Central memory CD8-positive, alpha-beta T cell (primary cell): ENCODE measurements at regions not wholly inside any gene's neighbourhood (a gene's known extent, or its start where the extent isn't known, plus 50 kb on each side); places are given as distances from the start of the nearest gene placed in this dataset.
"Not testable (repeated sequence)": the region's sequence is repeated elsewhere in the genome, so short reads cannot be mapped to it uniquely, and the experiment has no call there.

Experiments
- ATAC-seq: fragments of 150-1000 bp; cut with Tn5 transposase; replicated peaks from 2 replicates; pipeline ENCODE4 v1.10.0; 2022; ENCODE audit warnings: mild to moderate bottlenecking, moderate FRiP score, moderate number of reproducible peaks; ENCODE audit not compliant: poor library complexity, severe bottlenecking; ENCODE audit errors: extremely low read depth
- DNase-seq, 2 donors: peaks; one replicate each; pipeline ENCODE4 v3.0.0; 2021; ENCODE audit warnings: low spot score in 2 of 2
- H3K27ac Mint-ChIP-seq: one replicate; pipeline ENCODE4 v1.8.0; 2022; ENCODE audit warnings: low read depth, mild to moderate bottlenecking, moderate library complexity, mixed read lengths
- H3K27me3 Mint-ChIP-seq: one replicate; pipeline ENCODE4 v1.8.0; 2022; ENCODE audit warnings: mixed read lengths
- H3K36me3 Mint-ChIP-seq: one replicate; pipeline ENCODE4 v1.8.0; 2022; ENCODE audit warnings: mild to moderate bottlenecking, moderate library complexity, mixed read lengths; ENCODE audit not compliant: insufficient read depth
- H3K4me1 Mint-ChIP-seq: one replicate; pipeline ENCODE4 v1.8.0; 2022; ENCODE audit warnings: mixed read lengths
- H3K4me3 Mint-ChIP-seq: one replicate; pipeline ENCODE4 v1.8.0; 2022; ENCODE audit warnings: mild to moderate bottlenecking, moderate library complexity, mixed read lengths
- H3K9me3 Mint-ChIP-seq: one replicate; pipeline ENCODE4 v1.8.0; 2022; ENCODE audit warnings: mixed read lengths

DNA sequence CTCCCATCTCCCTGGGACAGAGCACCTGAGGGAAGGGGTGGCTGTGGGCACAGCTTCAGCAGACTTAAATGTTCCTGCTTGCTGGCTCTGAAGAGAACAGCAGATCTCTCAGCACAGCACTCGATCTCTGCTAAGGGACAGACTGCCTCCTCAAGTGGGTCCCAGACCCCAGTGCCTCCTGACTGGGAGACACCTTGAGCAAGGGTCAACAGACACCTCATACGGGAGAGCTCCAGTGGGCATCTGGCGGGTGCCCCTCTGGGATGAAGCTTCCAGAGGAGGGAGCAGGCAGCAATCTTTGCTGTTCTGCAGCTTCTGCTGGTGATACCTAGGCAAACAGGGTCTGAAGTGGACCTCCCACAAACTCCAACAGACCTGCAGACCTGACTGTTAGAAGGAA is 436.7 kb upstream of the CHRM2 start:
- not testable (repeated sequence) for H3K4me3 Mint-ChIP-seq, H3K36me3 Mint-ChIP-seq, ATAC-seq, DNase-seq, H3K4me1 Mint-ChIP-seq, H3K27ac Mint-ChIP-seq, H3K27me3 Mint-ChIP-seq
- peaks cover 14% of the 10 kb centered on the region for H3K9me3 Mint-ChIP-seq

DNA sequence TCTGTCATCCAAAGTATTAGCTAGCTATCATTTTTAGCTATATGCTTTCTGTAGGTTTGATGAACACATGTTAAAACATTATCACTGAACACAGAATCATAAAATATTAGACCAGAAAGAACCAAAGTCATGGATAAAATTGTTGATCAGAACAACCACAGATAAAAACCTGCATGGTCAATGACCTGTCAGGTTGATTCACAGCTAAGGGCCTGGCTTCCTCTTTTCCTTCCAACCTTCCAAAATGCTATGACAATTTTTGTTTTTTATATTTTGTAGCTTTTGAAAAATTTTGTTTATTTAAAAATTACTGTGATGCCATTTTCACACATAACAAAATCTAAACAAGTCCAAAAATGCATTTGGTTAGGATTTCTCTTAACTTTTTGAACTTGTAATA is 444.4 kb upstream of the CHRM2 start:
- ATAC-seq: no peak
- H3K4me1 Mint-ChIP-seq: no peaks in the 10 kb centered on the region
- no peak overlapping the region for H3K4me3 Mint-ChIP-seq
- no peak overlapping the region for H3K27ac Mint-ChIP-seq
- H3K27me3 Mint-ChIP-seq: no peaks in the 10 kb centered on the region
- H3K9me3 Mint-ChIP-seq: peaks cover 22% of the 10 kb centered on the region
- H3K36me3 Mint-ChIP-seq: no peaks in the 10 kb centered on the region
- no peak for DNase-seq

DNA sequence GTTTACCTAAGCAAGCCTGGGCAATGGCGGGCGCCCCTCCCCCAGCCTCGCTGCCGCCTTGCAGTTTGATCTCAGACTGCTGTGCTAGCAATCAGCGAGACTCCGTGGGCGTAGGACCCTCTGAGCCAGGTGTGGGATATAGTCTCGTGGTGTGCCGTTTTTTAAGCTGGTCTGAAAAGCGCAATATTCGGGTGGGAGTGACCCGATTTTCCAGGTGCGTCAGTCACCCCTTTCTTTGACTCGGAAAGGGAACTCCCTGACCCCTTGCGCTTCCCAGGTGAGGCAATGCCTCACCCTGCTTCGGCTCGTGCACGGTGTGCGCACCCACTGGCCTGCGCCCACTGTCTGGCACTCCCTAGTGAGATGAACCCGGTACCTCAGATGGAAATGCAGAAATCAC is 442.6 kb upstream of the MTPN start:
- DNase-seq, H3K27ac Mint-ChIP-seq, ATAC-seq, H3K4me3 Mint-ChIP-seq, H3K4me1 Mint-ChIP-seq, H3K27me3 Mint-ChIP-seq, H3K36me3 Mint-ChIP-seq: not testable (repeated sequence)
- peaks cover 12% of the 10 kb centered on the region for H3K9me3 Mint-ChIP-seq

DNA sequence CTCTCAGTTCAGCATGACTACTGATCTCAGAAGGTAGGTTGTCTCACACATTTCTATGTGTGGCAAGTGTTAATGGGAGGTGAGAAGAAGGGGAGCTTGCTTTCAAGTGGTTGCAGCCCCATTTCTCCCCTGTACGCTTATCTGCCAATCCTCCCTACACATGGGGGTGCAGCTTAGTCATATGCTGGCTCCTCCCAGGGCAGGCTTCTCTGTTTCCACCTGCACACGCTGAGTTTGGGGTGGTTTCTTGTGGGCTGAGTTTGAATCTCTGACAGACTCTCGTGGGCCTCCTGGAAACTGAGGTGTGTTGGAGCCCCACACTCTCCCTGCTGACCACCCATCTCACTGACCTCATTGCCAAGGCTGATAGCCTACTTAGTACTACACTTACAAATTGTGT is 435.8 kb upstream of the MTPN start:
- H3K4me3 Mint-ChIP-seq: no peak overlapping the region

DNA sequence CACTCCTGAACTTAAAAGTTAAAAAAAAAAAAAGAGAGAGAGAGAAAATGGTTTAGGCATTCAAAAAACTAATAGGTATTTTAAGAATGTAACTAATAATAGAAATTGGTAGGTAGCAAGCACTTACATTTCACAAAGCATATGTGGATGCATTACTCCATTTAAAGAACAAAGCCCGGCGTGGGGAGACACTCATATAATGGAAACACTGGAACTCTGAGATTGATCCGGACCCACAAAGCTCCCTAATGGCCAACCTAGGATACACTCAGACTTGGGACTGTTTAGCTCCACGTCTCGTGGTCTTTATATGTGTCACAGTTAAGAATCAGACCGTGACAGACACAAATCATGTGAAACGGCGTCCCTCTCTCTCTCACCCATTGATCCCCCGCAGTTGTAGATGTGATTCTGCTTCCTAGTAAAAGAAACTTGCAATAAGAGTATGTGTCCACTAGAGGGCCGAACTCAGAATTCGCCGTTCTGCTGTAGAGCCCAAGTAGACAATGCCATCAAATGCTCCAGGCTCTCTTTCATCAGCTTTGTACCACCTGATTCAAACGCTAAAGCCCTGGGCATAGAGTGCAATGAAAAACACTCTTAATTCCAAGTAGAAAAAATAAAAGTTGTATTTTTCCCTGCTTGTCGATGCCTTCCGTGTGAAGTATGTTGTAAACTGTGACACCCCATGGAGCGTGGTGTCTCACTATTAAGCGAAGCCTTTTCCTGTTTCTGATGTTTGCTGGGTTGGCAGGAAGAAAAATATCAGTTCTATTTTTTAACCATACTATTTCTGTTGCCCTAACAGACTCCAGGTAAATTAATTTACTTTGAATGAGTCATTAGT is 429.0 kb upstream of the MTPN start:
- no peak overlapping the region for H3K4me3 Mint-ChIP-seq
- ATAC-seq (peak; percentile 36), DNase-seq (no peak)
- H3K9me3 Mint-ChIP-seq: peaks cover 5% of the 10 kb centered on the region
- H3K27ac Mint-ChIP-seq: no peak overlapping the region
- no peaks in the 10 kb centered on the region for H3K4me1 Mint-ChIP-seq
- no peaks in the 10 kb centered on the region for H3K27me3 Mint-ChIP-seq
- no peaks in the 10 kb centered on the region for H3K36me3 Mint-ChIP-seq

More for the DNA sequence above, 435.8 kb upstream of the MTPN start:
- no peaks in the 10 kb centered on the region for H3K4me1 Mint-ChIP-seq
- ATAC-seq: no peak
- peaks cover 7% of the 10 kb centered on the region for H3K9me3 Mint-ChIP-seq
- no peak for DNase-seq
- H3K27ac Mint-ChIP-seq: no peak overlapping the region
- H3K27me3 Mint-ChIP-seq: no peaks in the 10 kb centered on the region
- no peaks in the 10 kb centered on the region for H3K36me3 Mint-ChIP-seq

DNA sequence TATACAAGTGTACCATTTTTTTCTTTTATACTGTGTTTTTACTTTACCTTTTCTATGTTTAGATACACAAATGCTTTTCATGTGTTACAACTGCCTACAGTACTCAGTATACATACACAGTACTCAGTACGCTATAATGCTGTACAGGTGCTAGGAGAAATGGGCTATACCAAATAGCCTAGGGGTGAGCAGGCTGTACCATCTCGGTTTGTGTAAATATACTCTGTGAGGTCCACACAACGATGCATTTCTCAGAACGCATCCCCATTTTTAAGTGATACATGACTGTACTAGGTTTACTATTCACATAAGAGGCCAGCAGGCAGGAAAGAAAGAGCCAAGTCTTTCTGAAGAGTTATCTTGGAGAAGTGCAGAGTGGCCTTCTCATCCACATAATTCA is 426.4 kb upstream of the MTPN start:
- Mint-ChIP-seq H3K27me3 (no peaks in the 10 kb centered on the region), H3K27ac (no peak overlapping the region), H3K36me3 (no peaks in the 10 kb centered on the region), H3K4me1 (no peaks in the 10 kb centered on the region), H3K9me3 (peaks cover 5% of the 10 kb centered on the region), H3K4me3 (no peak overlapping the region)
- ATAC-seq (no peak), DNase-seq (no peak)

DNA sequence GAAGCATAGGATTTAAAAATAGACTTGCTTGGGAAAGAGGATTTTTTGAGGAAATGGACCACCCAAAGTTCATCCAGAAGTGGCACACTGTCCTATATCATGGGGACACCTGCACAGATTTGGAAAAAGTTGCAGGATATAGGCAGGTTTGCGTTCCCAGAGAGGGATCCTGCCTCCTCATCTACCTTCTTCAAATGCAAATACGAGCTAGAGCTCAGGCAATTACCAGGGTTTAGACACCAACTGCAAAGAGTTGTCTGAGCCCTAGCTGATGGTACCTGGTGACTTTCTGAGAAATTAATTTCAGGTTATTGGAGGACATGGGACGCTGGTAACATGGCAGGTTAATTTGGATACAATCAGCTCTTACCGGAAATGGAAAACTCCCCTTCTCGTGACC is 423.7 kb upstream of the MTPN start:
- no peak for DNase-seq
- Mint-ChIP-seq H3K9me3 (peaks cover 8% of the 10 kb centered on the region), H3K36me3 (no peaks in the 10 kb centered on the region), H3K27ac (no peak overlapping the region), H3K4me3 (no peak overlapping the region), H3K27me3 (no peaks in the 10 kb centered on the region), H3K4me1 (no peaks in the 10 kb centered on the region)
- ATAC-seq: no peak

DNA sequence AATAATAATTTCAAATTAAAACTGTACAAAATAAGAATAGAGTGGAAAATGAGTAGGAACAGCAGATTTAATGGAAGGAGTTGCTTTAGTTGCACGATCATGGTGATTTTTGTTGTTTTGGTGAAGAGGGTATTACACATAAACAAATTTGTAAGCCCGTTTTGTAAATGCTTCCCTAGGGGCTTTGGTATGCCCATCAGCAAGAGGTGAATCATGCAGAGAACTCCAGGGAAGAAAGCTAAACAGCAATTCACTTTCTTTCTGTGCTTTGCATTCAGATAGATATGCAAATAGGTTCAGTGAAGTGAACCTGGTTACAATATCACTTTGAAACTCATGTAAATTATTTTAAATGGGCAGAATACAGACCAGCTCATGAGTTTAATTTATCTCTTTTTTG is 422.2 kb upstream of the MTPN start:
- Mint-ChIP-seq H3K4me3 (no peak overlapping the region), H3K27ac (no peak overlapping the region), H3K9me3 (peaks cover 11% of the 10 kb centered on the region), H3K27me3 (no peaks in the 10 kb centered on the region), H3K36me3 (peaks cover 2% of the 10 kb centered on the region), H3K4me1 (no peaks in the 10 kb centered on the region)
- ATAC-seq (no peak), DNase-seq (no peak)

DNA sequence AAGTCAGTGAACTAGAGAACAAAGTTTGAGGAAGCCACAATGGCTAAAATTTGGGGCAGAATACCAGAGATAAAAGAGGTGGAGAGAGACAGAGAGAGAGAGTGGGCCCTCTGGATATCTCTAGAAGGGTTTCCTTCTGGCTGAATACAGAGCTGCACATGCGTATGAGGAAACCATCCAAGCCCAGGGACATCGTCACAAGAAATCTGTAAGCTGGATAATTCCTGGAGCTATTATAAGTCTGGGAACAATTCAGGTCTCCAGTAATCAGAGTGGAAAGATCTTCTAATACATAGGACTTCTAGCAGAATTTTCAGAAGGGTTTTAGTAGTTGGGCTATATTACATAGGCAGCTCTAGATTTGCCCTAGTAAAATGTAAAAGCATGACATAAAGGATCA is 415.7 kb upstream of the MTPN start:
- no peak overlapping the region for H3K4me3 Mint-ChIP-seq

DNA sequence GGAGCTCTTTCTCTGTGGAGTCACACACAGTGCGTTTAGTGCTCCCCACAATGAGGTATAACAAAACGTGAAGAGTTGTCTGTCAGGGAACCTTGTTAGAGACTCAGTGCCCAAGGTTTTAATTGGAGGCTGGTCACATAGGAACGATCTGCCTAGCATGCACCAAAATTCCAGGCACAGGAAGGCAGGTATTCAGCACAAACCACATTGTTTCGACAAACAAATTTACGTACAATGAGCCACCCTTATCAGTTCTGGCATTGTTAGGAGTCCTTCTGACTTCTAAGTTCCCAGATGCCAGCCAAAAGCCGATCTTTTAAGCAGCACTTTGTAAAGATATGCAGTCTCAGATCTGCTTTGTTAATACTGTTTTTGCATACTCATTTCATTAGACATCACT is 414.2 kb upstream of the MTPN start:
- H3K9me3 Mint-ChIP-seq: peaks cover 6% of the 10 kb centered on the region
- DNase-seq: no peak
- H3K27ac Mint-ChIP-seq: no peak overlapping the region
- no peaks in the 10 kb centered on the region for H3K4me1 Mint-ChIP-seq
- H3K27me3 Mint-ChIP-seq: no peaks in the 10 kb centered on the region
- no peak overlapping the region for H3K4me3 Mint-ChIP-seq
- no peak for ATAC-seq
- H3K36me3 Mint-ChIP-seq: peaks cover 2% of the 10 kb centered on the region

More for the DNA sequence above, 415.7 kb upstream of the MTPN start:
- H3K9me3 Mint-ChIP-seq: peaks cover 6% of the 10 kb centered on the region
- ATAC-seq: no peak
- H3K27me3 Mint-ChIP-seq: no peaks in the 10 kb centered on the region
- H3K36me3 Mint-ChIP-seq: peaks cover 2% of the 10 kb centered on the region
- no peak for DNase-seq
- H3K27ac Mint-ChIP-seq: no peak overlapping the region
- no peaks in the 10 kb centered on the region for H3K4me1 Mint-ChIP-seq

DNA sequence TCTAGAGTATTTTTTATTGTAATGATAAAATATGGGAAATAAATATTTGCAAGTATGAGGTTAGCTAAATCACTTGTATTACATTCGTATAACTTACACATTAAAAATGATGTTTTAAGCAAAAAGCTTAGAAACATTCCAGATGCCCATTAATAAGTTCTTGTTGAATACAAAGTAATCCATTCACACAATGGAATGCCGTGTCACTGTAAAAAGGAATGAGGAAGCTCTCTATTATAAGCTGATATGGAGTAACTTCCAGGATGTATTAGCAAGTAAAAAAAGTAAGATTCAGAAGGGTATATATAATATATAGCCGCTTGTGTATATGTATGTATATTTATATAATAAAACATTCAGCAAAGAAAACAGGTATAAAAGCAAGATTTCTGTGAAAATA is 412.8 kb upstream of the MTPN start:
- DNase-seq: no peak
- no peak overlapping the region for H3K27ac Mint-ChIP-seq
- no peaks in the 10 kb centered on the region for H3K4me1 Mint-ChIP-seq
- H3K36me3 Mint-ChIP-seq: no peaks in the 10 kb centered on the region
- H3K4me3 Mint-ChIP-seq: no peak overlapping the region
- ATAC-seq: no peak
- H3K27me3 Mint-ChIP-seq: no peaks in the 10 kb centered on the region
- H3K9me3 Mint-ChIP-seq: no peaks in the 10 kb centered on the region

DNA sequence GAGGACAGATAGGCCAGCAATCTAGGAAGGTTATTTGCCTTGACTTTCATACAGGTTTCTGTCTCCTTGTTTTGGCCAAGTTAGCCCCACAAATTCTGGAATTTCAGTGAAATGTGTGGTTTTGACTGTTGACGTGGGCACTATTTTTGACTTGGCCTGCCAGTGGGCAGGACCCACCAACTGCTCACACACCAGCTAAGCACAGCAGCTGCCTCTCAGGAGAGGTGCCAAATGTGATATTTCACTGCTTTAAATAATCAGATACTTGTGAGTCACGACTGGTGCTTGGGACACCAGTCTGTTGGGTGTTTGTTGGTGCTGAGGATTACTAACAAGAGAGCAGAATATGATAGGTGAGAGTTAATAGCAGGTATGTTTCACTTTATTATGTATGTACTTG is 409.7 kb upstream of the MTPN start:
- no peak overlapping the region for H3K4me3 Mint-ChIP-seq
- peaks cover 8% of the 10 kb centered on the region for H3K9me3 Mint-ChIP-seq
- no peaks in the 10 kb centered on the region for H3K4me1 Mint-ChIP-seq
- no peaks in the 10 kb centered on the region for H3K27me3 Mint-ChIP-seq
- ATAC-seq (no peak), DNase-seq (no peak)
- H3K27ac Mint-ChIP-seq: no peak overlapping the region
- no peaks in the 10 kb centered on the region for H3K36me3 Mint-ChIP-seq

DNA sequence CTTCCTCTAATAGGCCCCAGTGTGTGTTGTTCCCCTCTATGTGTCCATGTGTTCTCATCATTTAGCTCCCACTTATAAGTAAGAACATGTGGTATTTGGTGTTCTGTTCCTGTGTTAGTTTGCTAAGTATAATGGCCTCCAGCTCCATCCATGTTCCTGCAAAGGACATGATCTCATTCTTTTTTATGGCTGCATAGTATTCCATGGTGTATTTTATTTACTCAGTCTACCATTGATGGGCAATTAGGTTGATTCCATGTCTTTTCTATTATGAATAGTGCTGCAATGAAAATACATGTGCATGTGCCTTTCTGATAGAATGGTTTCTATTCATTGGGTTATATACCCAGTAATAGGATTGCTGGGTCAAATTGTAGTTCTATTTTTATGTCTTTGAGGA is 394.2 kb upstream of the MTPN start:
- H3K36me3 Mint-ChIP-seq, DNase-seq, H3K4me3 Mint-ChIP-seq, H3K4me1 Mint-ChIP-seq, H3K27ac Mint-ChIP-seq, ATAC-seq, H3K27me3 Mint-ChIP-seq: not testable (repeated sequence)
- peaks cover 12% of the 10 kb centered on the region for H3K9me3 Mint-ChIP-seq
